GM19438 (cell line): ENCODE measurements at regions not wholly inside any gene's neighbourhood (a gene's known extent, or its start where the extent isn't known, plus 50 kb on each side); places are given as distances from the start of the nearest gene placed in this dataset.
"Not testable (repeated sequence)": the region's sequence is repeated elsewhere in the genome, so short reads cannot be mapped to it uniquely, and the experiment has no call there.

Experiments used
- ATAC-seq: cut with Tn5 transposase; IDR thresholded peaks from one replicate; pipeline ENCODE4 v1.9.1; 2021; ENCODE audit warnings: low read depth; ENCODE audit not compliant: unreplicated experiment

- ATAC-seq: no peak
These were observed 1996.9 kb downstream of the LRRC4C start for GRCh38 chr11:39462506-39462905.

- ATAC-seq: no peak
These were observed 1998.4 kb downstream of the LRRC4C start for GRCh38 chr11:39461066-39461465.

GRCh38 chr11:39459606-39460005 is 1999.8 kb downstream of the LRRC4C start:
- ATAC-seq: no peak

- ATAC-seq: no peak
These were observed 2001.0 kb downstream of the LRRC4C start for GRCh38 chr11:39458481-39458880.

- ATAC-seq: no peak
These were observed 2015.9 kb downstream of the LRRC4C start for GRCh38 chr11:39443424-39444022.

GRCh38 chr11:39442177-39442576 is 2017.3 kb downstream of the LRRC4C start:
- ATAC-seq: no peak

GRCh38 chr11:39435641-39436040 is 2023.8 kb downstream of the LRRC4C start:
- no peak for ATAC-seq

- ATAC-seq: no peak
These were observed 2025.0 kb downstream of the LRRC4C start for GRCh38 chr11:39434466-39434865.

GRCh38 chr11:39432929-39433328 is 2026.5 kb downstream of the LRRC4C start:
- ATAC-seq: no peak

GRCh38 chr11:39425226-39425625 is 2034.2 kb downstream of the LRRC4C start:
- ATAC-seq: no peak

GRCh38 chr11:39412117-39412516 is 2047.3 kb downstream of the LRRC4C start:
- no peak for ATAC-seq

GRCh38 chr11:39385911-39386310 is 2073.5 kb downstream of the LRRC4C start:
- ATAC-seq: no peak

- no peak for ATAC-seq
These were observed 2084.3 kb downstream of the LRRC4C start for GRCh38 chr11:39374963-39375698.

GRCh38 chr11:39367534-39367933 is 2091.9 kb downstream of the LRRC4C start:
- no peak for ATAC-seq

GRCh38 chr11:39365809-39366436 is 2093.5 kb downstream of the LRRC4C start:
- ATAC-seq: no peak

- ATAC-seq: no peak
These were observed 2095.9 kb downstream of the LRRC4C start for GRCh38 chr11:39363571-39363970.

GRCh38 chr11:39361557-39361956 is 2097.9 kb downstream of the LRRC4C start:
- ATAC-seq: no peak

- ATAC-seq: no peak
These were observed 2113.5 kb downstream of the LRRC4C start for GRCh38 chr11:39345834-39346442.

GRCh38 chr11:39341461-39341860 is 2118.0 kb downstream of the LRRC4C start:
- ATAC-seq: no peak

GRCh38 chr11:39333006-39333405 is 2126.4 kb downstream of the LRRC4C start:
- ATAC-seq: not testable (repeated sequence)

GRCh38 chr11:39327302-39327701 is 2132.2 kb downstream of the LRRC4C start:
- no peak for ATAC-seq
